HepG2 (cell line): ENCODE measurements at regions not wholly inside any gene's neighbourhood (a gene's known extent, or its start where the extent isn't known, plus 50 kb on each side); places are given as distances from the start of the nearest gene placed in this dataset.

Experiments
- CHCHD3 ChIP-seq: sonication (generic); formaldehyde crosslinking; IDR thresholded peaks from 2 replicates; pipeline ENCODE4 v1.8.0; 2022; ENCODE audit warnings: mild to moderate bottlenecking, missing genetic modification reagents, moderate library complexity
- MAFF ChIP-seq: IDR thresholded peaks from 2 replicates; pipeline ENCODE4 v1.6.1; 2011; ENCODE audit warnings: low read depth, low read length, improper control_type of control experiment
- MAZ ChIP-seq, 2 experiments: sonication (generic) in 1 of 2; formaldehyde crosslinking in 1 of 2; IDR thresholded peaks; 2 replicates each; pipeline versions ENCODE4 v1.5.0 to v1.6.1; 2012 to 2020; ENCODE audit warnings: low read depth in 2 of 2, mild to moderate bottlenecking in 2 of 2, borderline replicate concordance in 1 of 2, improper control_type of control experiment in 1 of 2, low read length in 1 of 2, missing genetic modification reagents in 1 of 2, moderate library complexity in 1 of 2
- NFIC ChIP-seq: IDR thresholded peaks from 2 replicates; pipeline ENCODE4 v1.6.1; 2012; ENCODE audit warnings: mild to moderate bottlenecking, low read length, inconsistent platforms
- SMC3 ChIP-seq: IDR thresholded peaks from 2 replicates; pipeline ENCODE4 v1.6.1; 2011; ENCODE audit warnings: low read length, improper control_type of control experiment
- XRCC5 ChIP-seq: fragments of 200-400 bp; formaldehyde crosslinking; optimal IDR thresholded peaks from 2 replicates; pipeline ENCODE3; 2017; ENCODE audit warnings: mild to moderate bottlenecking, low read length
- ZNF124 ChIP-seq: sonication (generic); formaldehyde crosslinking; IDR thresholded peaks from 2 replicates; pipeline ENCODE4 v1.4.0; 2020; ENCODE audit warnings: missing genetic modification reagents
- ZNF337 ChIP-seq: sonication (generic); formaldehyde crosslinking; IDR thresholded peaks from 2 replicates; pipeline ENCODE4 v1.5.1; 2020; ENCODE audit warnings: missing genetic modification reagents, low read depth, mild to moderate bottlenecking, borderline replicate concordance
- ZNF788 ChIP-seq: sonication (generic); formaldehyde crosslinking; IDR thresholded peaks from 2 replicates; pipeline ENCODE4 v1.5.0; 2020; ENCODE audit warnings: mild to moderate bottlenecking, missing genetic modification reagents, borderline replicate concordance
- TF ChIP-seq, protein P1 (sequence below): IDR thresholded peaks from 2 replicates; pipeline ENCODE4 v1.6.1; 2012; ENCODE audit warnings: inconsistent platforms
- TF ChIP-seq, protein P2 (sequence below): sonication (generic); formaldehyde crosslinking; IDR thresholded peaks from 2 replicates; pipeline ENCODE4 v1.4.0; 2020; ENCODE audit warnings: missing genetic modification reagents
- TF ChIP-seq, protein P3 (sequence below): sonication (generic); formaldehyde crosslinking; IDR thresholded peaks from 2 replicates; pipeline ENCODE4 v1.5.0; 2020; ENCODE audit warnings: mild to moderate bottlenecking, missing genetic modification reagents, moderate library complexity
- TF ChIP-seq, protein P4 (sequence below): sonication (generic); formaldehyde crosslinking; IDR thresholded peaks from 2 replicates; pipeline ENCODE4 v1.4.0; 2020; ENCODE audit warnings: mild to moderate bottlenecking, missing genetic modification reagents
- TF ChIP-seq, protein P5 (sequence below): sonication (generic); formaldehyde crosslinking; IDR thresholded peaks from 2 replicates; pipeline ENCODE4 v1.5.1; 2020; ENCODE audit warnings: mild to moderate bottlenecking, missing genetic modification reagents

DNA sequence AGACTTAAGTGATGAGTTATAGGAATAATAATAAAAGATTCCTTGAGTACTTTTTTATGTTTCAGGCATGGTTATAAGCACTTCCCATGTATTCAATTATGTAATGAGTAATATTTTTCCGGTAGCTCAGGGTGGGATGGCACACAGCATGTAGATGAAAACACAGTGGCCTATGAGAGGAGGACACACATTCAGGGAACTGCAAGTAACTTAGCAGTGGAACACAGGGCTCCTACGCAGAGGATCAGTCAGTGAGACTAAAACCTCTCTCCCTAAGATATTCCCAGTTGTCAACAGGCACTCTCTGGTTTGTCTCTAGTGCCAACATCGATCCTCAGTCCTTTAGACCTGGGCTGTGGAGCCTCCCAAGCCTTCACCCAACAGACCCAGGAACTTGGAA is 219.4 kb downstream of the DIO2 start:
- TF ChIP-seq, protein P1, sequence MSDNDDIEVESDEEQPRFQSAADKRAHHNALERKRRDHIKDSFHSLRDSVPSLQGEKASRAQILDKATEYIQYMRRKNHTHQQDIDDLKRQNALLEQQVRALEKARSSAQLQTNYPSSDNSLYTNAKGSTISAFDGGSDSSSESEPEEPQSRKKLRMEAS, result no peak
- no peak for TF ChIP-seq ZNF788 (CRISPR knock-in tag)
- no peak for TF ChIP-seq XRCC5
- TF ChIP-seq, protein P2, sequence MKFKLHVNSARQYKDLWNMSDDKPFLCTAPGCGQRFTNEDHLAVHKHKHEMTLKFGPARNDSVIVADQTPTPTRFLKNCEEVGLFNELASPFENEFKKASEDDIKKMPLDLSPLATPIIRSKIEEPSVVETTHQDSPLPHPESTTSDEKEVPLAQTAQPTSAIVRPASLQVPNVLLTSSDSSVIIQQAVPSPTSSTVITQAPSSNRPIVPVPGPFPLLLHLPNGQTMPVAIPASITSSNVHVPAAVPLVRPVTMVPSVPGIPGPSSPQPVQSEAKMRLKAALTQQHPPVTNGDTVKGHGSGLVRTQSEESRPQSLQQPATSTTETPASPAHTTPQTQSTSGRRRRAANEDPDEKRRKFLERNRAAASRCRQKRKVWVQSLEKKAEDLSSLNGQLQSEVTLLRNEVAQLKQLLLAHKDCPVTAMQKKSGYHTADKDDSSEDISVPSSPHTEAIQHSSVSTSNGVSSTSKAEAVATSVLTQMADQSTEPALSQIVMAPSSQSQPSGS, result no peak
- TF ChIP-seq ZNF124 (CRISPR knock-in tag), result no peak
- TF ChIP-seq, protein P3, sequence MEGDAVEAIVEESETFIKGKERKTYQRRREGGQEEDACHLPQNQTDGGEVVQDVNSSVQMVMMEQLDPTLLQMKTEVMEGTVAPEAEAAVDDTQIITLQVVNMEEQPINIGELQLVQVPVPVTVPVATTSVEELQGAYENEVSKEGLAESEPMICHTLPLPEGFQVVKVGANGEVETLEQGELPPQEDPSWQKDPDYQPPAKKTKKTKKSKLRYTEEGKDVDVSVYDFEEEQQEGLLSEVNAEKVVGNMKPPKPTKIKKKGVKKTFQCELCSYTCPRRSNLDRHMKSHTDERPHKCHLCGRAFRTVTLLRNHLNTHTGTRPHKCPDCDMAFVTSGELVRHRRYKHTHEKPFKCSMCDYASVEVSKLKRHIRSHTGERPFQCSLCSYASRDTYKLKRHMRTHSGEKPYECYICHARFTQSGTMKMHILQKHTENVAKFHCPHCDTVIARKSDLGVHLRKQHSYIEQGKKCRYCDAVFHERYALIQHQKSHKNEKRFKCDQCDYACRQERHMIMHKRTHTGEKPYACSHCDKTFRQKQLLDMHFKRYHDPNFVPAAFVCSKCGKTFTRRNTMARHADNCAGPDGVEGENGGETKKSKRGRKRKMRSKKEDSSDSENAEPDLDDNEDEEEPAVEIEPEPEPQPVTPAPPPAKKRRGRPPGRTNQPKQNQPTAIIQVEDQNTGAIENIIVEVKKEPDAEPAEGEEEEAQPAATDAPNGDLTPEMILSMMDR (CRISPR knock-in tag), result no peak
- no peak for TF ChIP-seq MAFF
- no peak for TF ChIP-seq SMC3
- no peak for TF ChIP-seq ZNF337 (CRISPR knock-in tag)
- TF ChIP-seq, protein P4, sequence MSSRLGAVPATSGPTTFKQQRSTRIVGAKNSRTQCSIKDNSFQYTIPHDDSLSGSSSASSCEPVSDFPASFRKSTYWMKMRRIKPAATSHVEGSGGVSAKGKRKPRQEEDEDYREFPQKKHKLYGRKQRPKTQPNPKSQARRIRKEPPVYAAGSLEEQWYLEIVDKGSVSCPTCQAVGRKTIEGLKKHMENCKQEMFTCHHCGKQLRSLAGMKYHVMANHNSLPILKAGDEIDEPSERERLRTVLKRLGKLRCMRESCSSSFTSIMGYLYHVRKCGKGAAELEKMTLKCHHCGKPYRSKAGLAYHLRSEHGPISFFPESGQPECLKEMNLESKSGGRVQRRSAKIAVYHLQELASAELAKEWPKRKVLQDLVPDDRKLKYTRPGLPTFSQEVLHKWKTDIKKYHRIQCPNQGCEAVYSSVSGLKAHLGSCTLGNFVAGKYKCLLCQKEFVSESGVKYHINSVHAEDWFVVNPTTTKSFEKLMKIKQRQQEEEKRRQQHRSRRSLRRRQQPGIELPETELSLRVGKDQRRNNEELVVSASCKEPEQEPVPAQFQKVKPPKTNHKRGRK (CRISPR knock-in tag), result no peak
- no peak for TF ChIP-seq CHCHD3 (CRISPR knock-in tag)
- TF ChIP-seq, protein P5, sequence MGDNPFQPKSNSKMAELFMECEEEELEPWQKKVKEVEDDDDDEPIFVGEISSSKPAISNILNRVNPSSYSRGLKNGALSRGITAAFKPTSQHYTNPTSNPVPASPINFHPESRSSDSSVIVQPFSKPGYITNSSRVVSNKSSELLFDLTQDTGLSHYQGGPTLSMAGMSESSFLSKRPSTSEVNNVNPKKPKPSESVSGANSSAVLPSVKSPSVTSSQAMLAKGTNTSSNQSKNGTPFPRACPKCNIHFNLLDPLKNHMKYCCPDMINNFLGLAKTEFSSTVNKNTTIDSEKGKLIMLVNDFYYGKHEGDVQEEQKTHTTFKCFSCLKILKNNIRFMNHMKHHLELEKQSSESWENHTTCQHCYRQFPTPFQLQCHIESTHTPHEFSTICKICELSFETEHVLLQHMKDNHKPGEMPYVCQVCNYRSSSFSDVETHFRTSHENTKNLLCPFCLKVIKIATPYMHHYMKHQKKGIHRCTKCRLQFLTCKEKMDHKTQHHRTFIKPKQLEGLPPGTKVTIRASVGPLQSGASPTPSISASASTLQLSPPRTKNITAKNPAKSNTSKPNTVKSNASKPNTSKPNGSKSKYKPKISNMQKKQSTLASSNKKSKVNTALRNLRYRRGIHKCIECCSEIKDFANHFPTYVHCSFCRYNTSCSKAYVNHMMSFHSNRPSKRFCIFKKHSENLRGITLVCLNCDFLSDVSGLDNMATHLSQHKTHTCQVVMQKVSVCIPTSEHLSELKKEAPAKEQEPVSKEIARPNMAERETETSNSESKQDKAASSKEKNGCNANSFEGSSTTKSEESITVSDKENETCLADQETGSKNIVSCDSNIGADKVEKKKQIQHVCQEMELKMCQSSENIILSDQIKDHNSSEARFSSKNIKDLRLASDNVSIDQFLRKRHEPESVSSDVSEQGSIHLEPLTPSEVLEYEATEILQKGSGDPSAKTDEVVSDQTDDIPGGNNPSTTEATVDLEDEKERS, result no peak
- no peak for TF ChIP-seq NFIC
- no peak for TF ChIP-seq MAZ (IDR thresholded peaks at IDR 0.05; ENCODE audit: borderline replicate concordance, low read depth, low read length)
- TF ChIP-seq MAZ (CRISPR knock-in tag; IDR thresholded peaks at IDR 0.05; ENCODE audit: low read depth), result no peak
